Suprapubic skin (tissue), 4 donors: ENCODE measurements at regions not wholly inside any gene's neighbourhood (a gene's known extent, or its start where the extent isn't known, plus 50 kb on each side); places are given as distances from the start of the nearest gene placed in this dataset.

ENCODE experiments used
- DNase-seq, 2 donors: peaks; one replicate each; pipeline ENCODE4 v3.0.0-alpha.2; 2019; ENCODE audit warnings: low spot score in 2 of 2
- H3K27ac ChIP-seq: fragments of 200-600 bp; sonication (generic); one replicate; pipeline ENCODE4 v1.5.1; 2019
- H3K27me3 ChIP-seq: fragments of 200-600 bp; sonication (generic); one replicate; pipeline ENCODE4 v1.5.1; 2019
- H3K36me3 ChIP-seq: fragments of 200-600 bp; sonication (generic); one replicate; pipeline ENCODE4 v1.5.1; 2019
- H3K4me1 ChIP-seq: fragments of 200-600 bp; sonication (generic); one replicate; pipeline ENCODE4 v1.5.1; 2019
- H3K4me3 ChIP-seq: fragments of 200-600 bp; sonication (generic); one replicate; pipeline ENCODE4 v1.5.1; 2019; ENCODE audit warnings: mild to moderate bottlenecking
- H3K9me3 ChIP-seq: fragments of 200-600 bp; sonication (generic); one replicate; pipeline ENCODE4 v1.5.1; 2019
- EP300 ChIP-seq: sonication (generic); formaldehyde crosslinking; IDR thresholded peaks from one replicate; pipeline ENCODE4 v1.6.1; 2017; ENCODE audit warnings: antibody characterized with exemption
- POLR2A ChIP-seq, 2 donors: fragments of 450-650 bp; IDR thresholded peaks; one replicate each; pipeline ENCODE4 v1.6.1; 2017; ENCODE audit warnings: antibody characterized with exemption in 2 of 2, mild to moderate bottlenecking in 2 of 2, moderate library complexity in 2 of 2
- POLR2AphosphoS5 ChIP-seq, 3 donors: sonication (generic); formaldehyde crosslinking; IDR thresholded peaks; one replicate each; pipeline ENCODE4 v1.6.1; 2017; ENCODE audit warnings: antibody characterized with exemption in 3 of 3
- WGBS: methylation state at CpG from one replicate; pipeline ENCODE4 v1.1.5; 2018; 5-methylcytosine and 5-hydroxymethylcytosine counted together
- TF ChIP-seq, protein P1 (sequence below), 2 donors: fragments of 200-600 bp in 1 of 2; fragments of 450-650 bp in 1 of 2; sonication (generic) in 1 of 2; IDR thresholded peaks; one replicate each; pipeline ENCODE4 v1.5.1; 2016 to 2019; ENCODE audit warnings: antibody characterized with exemption in 2 of 2, mild to moderate bottlenecking in 1 of 2, moderate library complexity in 1 of 2

DNA sequence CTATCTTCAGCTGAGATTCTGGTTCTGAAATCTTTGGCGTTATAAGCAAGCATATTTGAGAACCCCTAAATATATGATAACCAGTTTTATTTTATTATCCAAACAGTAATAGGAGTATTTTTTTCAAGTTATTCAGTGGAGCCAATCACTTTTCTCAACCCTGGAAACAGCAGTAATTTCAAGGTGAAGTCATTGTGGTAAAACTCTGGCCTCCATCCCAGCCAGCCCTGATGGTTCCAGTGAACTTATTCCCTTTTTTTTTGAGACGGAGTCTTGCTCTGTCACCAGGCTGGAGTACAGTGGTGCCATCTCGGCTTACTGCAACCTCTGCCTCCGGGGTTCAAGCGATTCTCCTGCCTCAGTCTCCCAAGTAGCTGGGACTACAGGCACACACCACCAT lies 545.4 kb upstream of the IL12A start:
- TF ChIP-seq, protein P1, sequence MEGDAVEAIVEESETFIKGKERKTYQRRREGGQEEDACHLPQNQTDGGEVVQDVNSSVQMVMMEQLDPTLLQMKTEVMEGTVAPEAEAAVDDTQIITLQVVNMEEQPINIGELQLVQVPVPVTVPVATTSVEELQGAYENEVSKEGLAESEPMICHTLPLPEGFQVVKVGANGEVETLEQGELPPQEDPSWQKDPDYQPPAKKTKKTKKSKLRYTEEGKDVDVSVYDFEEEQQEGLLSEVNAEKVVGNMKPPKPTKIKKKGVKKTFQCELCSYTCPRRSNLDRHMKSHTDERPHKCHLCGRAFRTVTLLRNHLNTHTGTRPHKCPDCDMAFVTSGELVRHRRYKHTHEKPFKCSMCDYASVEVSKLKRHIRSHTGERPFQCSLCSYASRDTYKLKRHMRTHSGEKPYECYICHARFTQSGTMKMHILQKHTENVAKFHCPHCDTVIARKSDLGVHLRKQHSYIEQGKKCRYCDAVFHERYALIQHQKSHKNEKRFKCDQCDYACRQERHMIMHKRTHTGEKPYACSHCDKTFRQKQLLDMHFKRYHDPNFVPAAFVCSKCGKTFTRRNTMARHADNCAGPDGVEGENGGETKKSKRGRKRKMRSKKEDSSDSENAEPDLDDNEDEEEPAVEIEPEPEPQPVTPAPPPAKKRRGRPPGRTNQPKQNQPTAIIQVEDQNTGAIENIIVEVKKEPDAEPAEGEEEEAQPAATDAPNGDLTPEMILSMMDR (IDR thresholded peaks at IDR 0.05): no peak
- TF ChIP-seq POLR2AphosphoS5 (IDR thresholded peaks at IDR 0.05) (no peak), POLR2A (IDR thresholded peaks at IDR 0.05) (no peak), EP300 (no peak)
- no peak for DNase-seq
- Histone ChIP-seq H3K4me3 (no peak overlapping the region), H3K27me3 (no peaks in the 10 kb centered on the region), H3K36me3 (no peaks in the 10 kb centered on the region), H3K4me1 (no peaks in the 10 kb centered on the region), H3K9me3 (no peaks in the 10 kb centered on the region), H3K27ac (no peak overlapping the region)
- 84% methylated on average over 5 of the region's 5 CpGs for WGBS

GRCh38 chr3:159447841-159448240 lies 540.8 kb upstream of the IL12A start:
- no peaks in the 10 kb centered on the region for H3K9me3 ChIP-seq
- WGBS: 78% methylated on average over 3 of the region's 3 CpGs
- no peak overlapping the region for H3K27ac ChIP-seq
- no peaks in the 10 kb centered on the region for H3K4me1 ChIP-seq
- H3K27me3 ChIP-seq: no peaks in the 10 kb centered on the region
- TF ChIP-seq POLR2A (IDR thresholded peaks at IDR 0.05): no peak
- TF ChIP-seq, protein P1 (IDR thresholded peaks at IDR 0.05): no peak
- TF ChIP-seq POLR2AphosphoS5 (IDR thresholded peaks at IDR 0.05): no peak
- no peak for TF ChIP-seq EP300
- no peaks in the 10 kb centered on the region for H3K36me3 ChIP-seq
- no peak overlapping the region for H3K4me3 ChIP-seq
- no peak for DNase-seq

GRCh38 chr3:159448902-159449301 lies 539.7 kb upstream of the IL12A start:
- Histone ChIP-seq H3K9me3 (no peaks in the 10 kb centered on the region), H3K27ac (no peak overlapping the region), H3K4me1 (no peaks in the 10 kb centered on the region), H3K27me3 (no peaks in the 10 kb centered on the region), H3K4me3 (no peak overlapping the region), H3K36me3 (no peaks in the 10 kb centered on the region)
- no peak for DNase-seq
- WGBS: 72% methylated on average over 1 of the region's 1 CpG
- TF ChIP-seq POLR2AphosphoS5 (IDR thresholded peaks at IDR 0.05) (no peak), EP300 (no peak), POLR2A (IDR thresholded peaks at IDR 0.05) (no peak)
- TF ChIP-seq, protein P1 (IDR thresholded peaks at IDR 0.05): no peak

DNA sequence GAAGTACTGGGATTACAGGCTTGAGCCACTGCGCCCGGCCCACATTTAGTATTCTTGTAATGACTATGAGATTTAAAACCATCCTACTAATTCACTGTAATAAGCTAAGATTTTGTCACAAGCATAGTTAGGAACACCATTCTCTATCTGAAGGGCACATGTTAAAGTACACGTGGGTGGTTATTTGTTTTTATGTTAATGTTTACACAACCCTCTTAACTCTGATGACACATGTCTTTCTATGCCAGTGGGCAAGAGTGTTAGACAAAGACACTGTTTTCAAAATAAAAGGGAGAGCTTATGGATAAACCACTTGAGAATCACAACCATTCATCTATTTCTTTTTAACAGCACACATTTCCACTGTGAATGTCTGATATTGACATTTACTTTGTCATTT lies 537.6 kb upstream of the IL12A start:
- 84% methylated on average over 3 of the region's 3 CpGs for WGBS
- Histone ChIP-seq H3K27ac (no peak overlapping the region), H3K4me1 (no peaks in the 10 kb centered on the region), H3K36me3 (no peaks in the 10 kb centered on the region), H3K4me3 (no peak overlapping the region), H3K27me3 (no peaks in the 10 kb centered on the region), H3K9me3 (no peaks in the 10 kb centered on the region)
- no peak for DNase-seq
- no peak for TF ChIP-seq EP300
- TF ChIP-seq, protein P1 (IDR thresholded peaks at IDR 0.05): no peak
- TF ChIP-seq POLR2AphosphoS5 (IDR thresholded peaks at IDR 0.05): no peak
- TF ChIP-seq POLR2A (IDR thresholded peaks at IDR 0.05): no peak

DNA sequence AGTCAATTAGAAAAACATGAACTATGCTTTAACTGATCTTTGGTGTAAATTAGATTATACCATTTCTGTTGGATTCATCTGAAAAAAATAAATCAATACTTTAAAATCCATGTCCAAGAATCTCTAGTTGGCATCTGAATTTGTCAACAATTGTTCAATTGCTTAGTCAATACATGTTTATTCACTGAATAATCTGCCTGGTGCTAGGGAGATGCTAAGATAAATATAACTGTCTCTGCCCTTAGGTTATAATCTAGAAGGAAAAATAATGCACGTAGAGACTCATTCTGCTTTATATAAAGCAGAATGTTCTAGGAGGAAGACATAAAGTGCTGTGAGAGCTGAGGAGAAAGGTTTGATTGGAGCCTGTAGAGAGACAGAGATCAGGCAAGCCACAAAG lies 537.2 kb upstream of the IL12A start:
- WGBS: 47% methylated on average over 1 of the region's 1 CpG

More for the DNA sequence above, 537.2 kb upstream of the IL12A start:
- TF ChIP-seq, protein P1 (IDR thresholded peaks at IDR 0.05): no peak
- TF ChIP-seq EP300: no peak
- no peak for TF ChIP-seq POLR2AphosphoS5 (IDR thresholded peaks at IDR 0.05)
- TF ChIP-seq POLR2A (IDR thresholded peaks at IDR 0.05): no peak
- H3K4me3 ChIP-seq: no peak overlapping the region
- H3K27me3 ChIP-seq: no peaks in the 10 kb centered on the region
- H3K4me1 ChIP-seq: no peaks in the 10 kb centered on the region
- H3K36me3 ChIP-seq: no peaks in the 10 kb centered on the region
- H3K9me3 ChIP-seq: no peaks in the 10 kb centered on the region
- no peak overlapping the region for H3K27ac ChIP-seq
- no peak for DNase-seq
